Right lobe of liver (tissue), 4 donors: ENCODE measurements at regions not wholly inside any gene's neighbourhood (a gene's known extent, or its start where the extent isn't known, plus 50 kb on each side); places are given as distances from the start of the nearest gene placed in this dataset.

Experiments
- CTCF ChIP-seq, 4 donors: fragments of 200-600 bp in 3 of 4; fragments of 450-650 bp in 1 of 4; IDR thresholded peaks; one replicate each; pipeline versions ENCODE4 v1.5.1 to v1.8.0; 2016 to 2022; ENCODE audit warnings: antibody characterized with exemption in 4 of 4, mild to moderate bottlenecking in 2 of 4
- POLR2A ChIP-seq: fragments of 450-650 bp; IDR thresholded peaks from one replicate; pipeline ENCODE4 v1.6.1; 2017; ENCODE audit warnings: antibody characterized with exemption, mild to moderate bottlenecking
- donor health status: DM: no; HTN: no; CAD: no.
- donor health status: DM: no; HTN: no; CAD: no.
- donor health status: DM: no; HTN: yes; CAD: no.

GRCh38 chr13:19057588-19058340, 123.9 kb downstream of the TUBA3C start:
- TF ChIP-seq CTCF (IDR thresholded peaks at IDR 0.05) (no peak), POLR2A (no peak)
